ENCODE measurements at regions not wholly inside any gene's neighbourhood (a gene's known extent, or its start where the extent isn't known, plus 50 kb on each side); places are given as distances from the start of the nearest gene placed in this dataset.
"Not testable (repeated sequence)": the region's sequence is repeated elsewhere in the genome, so short reads cannot be mapped to it uniquely, and the experiment has no call there.

GRCh38 chr1:163985700-163986099 is 573.3 kb upstream of the PBX1 start:
- DNase-seq (ENCODE audit: low read depth): no peak

- no peak for DNase-seq (ENCODE audit: low read depth)
These were observed 559.9 kb upstream of the PBX1 start for GRCh38 chr1:163999131-163999530.

- DNase-seq (ENCODE audit: low read depth): not testable (repeated sequence)
These were observed 552.8 kb upstream of the PBX1 start for GRCh38 chr1:164006186-164006585.

- DNase-seq (ENCODE audit: low read depth): no peak
These were observed 552.4 kb upstream of the PBX1 start for GRCh38 chr1:164006621-164007020.

- no peak for DNase-seq (ENCODE audit: low read depth)
These were observed 541.7 kb upstream of the PBX1 start for GRCh38 chr1:164017239-164017638.

GRCh38 chr1:164020391-164020790 is 538.6 kb upstream of the PBX1 start:
- no peak for DNase-seq (ENCODE audit: low read depth)

GRCh38 chr1:164021813-164022212 is 537.2 kb upstream of the PBX1 start:
- DNase-seq (ENCODE audit: low read depth): no peak

GRCh38 chr1:164033782-164034181 is 525.2 kb upstream of the PBX1 start:
- DNase-seq (ENCODE audit: low read depth): no peak

GRCh38 chr1:164040754-164041153 is 518.2 kb upstream of the PBX1 start:
- DNase-seq (ENCODE audit: low read depth): no peak

GRCh38 chr1:164051782-164052181 is 507.2 kb upstream of the PBX1 start:
- peak; percentile 17 for DNase-seq (ENCODE audit: low read depth)

- no peak for DNase-seq (ENCODE audit: low read depth)
These were observed 504.7 kb upstream of the PBX1 start for GRCh38 chr1:164054331-164054730.

- DNase-seq (ENCODE audit: low read depth): peak; percentile 67
These were observed 500.8 kb upstream of the PBX1 start for GRCh38 chr1:164058198-164058597.

GRCh38 chr1:164061528-164061927 is 497.5 kb upstream of the PBX1 start:
- no peak for DNase-seq (ENCODE audit: low read depth)

- peak; percentile 81 for DNase-seq (ENCODE audit: low read depth)
These were observed 494.5 kb upstream of the PBX1 start for GRCh38 chr1:164064501-164064900.

- no peak for DNase-seq (ENCODE audit: low read depth)
These were observed 487.7 kb upstream of the PBX1 start for GRCh38 chr1:164071288-164071687.

- DNase-seq (ENCODE audit: low read depth): no peak
These were observed 472.2 kb upstream of the PBX1 start for GRCh38 chr1:164086832-164087231.

GRCh38 chr1:164087906-164088453 is 471.0 kb upstream of the PBX1 start:
- DNase-seq (ENCODE audit: low read depth): no peak

GRCh38 chr1:164092603-164093353 is 466.2 kb upstream of the PBX1 start:
- peak; percentile 6 for DNase-seq (ENCODE audit: low read depth)

GRCh38 chr1:164093543-164093942 is 465.4 kb upstream of the PBX1 start:
- no peak for DNase-seq (ENCODE audit: low read depth)

- no peak for DNase-seq (ENCODE audit: low read depth)
These were observed 457.2 kb upstream of the PBX1 start for GRCh38 chr1:164101802-164102201.

GRCh38 chr1:164131949-164132348 is 427.0 kb upstream of the PBX1 start:
- DNase-seq (ENCODE audit: low read depth): no peak

- no peak for DNase-seq (ENCODE audit: low read depth)
These were observed 421.6 kb upstream of the PBX1 start for GRCh38 chr1:164137273-164137925.

GRCh38 chr1:164141797-164142196 is 417.2 kb upstream of the PBX1 start:
- no peak for DNase-seq (ENCODE audit: low read depth)

Data from iris pigment epithelial cell (primary cell).